T-helper 1 cell treated with Interleukin-12 subunit alpha and Interleukin-12 subunit beta and Interleukin-4 antibody, amounts not matched to agents 30 ng/mL and 1 ng/mL, for 36 hours (primary cell): ENCODE measurements at regions not wholly inside any gene's neighbourhood (a gene's known extent, or its start where the extent isn't known, plus 50 kb on each side); places are given as distances from the start of the nearest gene placed in this dataset.
"Not testable (repeated sequence)": the region's sequence is repeated elsewhere in the genome, so short reads cannot be mapped to it uniquely, and the experiment has no call there.

Experiments used
- intact Hi-C: fragments of 100-400 bp; cut with micrococcal nuclease; formaldehyde crosslinking; loops from one replicate; pipeline ENCODE4 v1.15.1; 2024

DNA sequence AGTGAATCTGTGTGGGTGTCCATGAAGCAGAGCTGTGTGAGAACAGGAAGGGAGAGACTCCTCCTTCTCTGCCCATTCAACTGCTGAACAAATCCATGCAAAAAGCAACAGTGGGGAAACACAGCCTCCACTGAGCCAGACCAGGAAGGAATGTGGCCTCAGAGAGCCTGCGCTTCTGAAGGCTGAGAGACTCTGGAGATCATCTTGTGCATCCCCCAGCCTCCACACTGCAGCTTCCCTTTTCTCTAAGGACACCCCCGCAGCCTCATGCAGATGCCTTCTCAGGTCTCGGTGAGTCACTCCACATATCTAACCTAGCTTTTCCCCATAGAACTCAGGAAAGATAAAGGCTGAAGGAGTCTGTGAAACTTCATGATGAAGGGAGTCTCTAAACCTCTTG is 402.9 kb downstream of the TNS1 start:
- intact Hi-C loops: no loop called here

DNA sequence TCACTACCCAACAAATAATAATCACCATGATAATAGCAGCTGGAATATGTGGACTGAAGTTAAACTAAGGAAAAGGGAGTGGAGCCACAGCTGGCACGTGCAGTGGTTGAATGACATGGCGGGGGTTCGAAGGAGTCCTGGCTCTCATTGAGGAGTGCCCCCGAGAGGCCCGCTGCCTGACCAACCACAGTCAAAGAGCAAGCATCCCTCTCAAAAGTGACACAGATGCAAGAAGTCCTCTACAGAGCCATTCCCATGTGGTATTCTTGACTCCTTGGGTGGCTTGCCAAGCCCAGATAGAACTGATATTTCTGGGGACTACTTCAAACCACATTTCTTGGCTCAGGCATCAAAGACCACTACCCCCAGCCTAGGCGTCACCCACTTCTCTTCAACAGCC is 405.1 kb downstream of the TNS1 start:
- intact Hi-C loops: no loop called here

DNA sequence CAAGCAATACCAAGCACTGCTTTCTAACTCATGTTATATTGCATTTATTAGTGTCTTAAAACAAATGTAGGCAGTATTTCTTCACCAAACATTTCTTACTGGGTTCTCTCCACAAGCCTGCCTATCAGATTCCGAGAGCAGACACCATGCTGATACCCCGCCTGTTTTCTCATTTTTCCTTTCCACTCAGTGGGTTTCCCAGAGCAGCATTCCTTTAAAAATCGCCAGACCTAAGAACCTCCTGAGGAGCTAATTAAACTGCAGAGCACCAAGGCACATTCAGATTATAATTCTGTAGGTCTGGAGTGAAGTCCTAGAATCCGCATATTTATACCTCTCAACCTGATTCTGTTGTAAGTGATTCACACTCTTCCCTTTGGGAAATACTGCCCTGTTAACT is 405.6 kb downstream of the TNS1 start:
- intact Hi-C loops: no loop called here

DNA sequence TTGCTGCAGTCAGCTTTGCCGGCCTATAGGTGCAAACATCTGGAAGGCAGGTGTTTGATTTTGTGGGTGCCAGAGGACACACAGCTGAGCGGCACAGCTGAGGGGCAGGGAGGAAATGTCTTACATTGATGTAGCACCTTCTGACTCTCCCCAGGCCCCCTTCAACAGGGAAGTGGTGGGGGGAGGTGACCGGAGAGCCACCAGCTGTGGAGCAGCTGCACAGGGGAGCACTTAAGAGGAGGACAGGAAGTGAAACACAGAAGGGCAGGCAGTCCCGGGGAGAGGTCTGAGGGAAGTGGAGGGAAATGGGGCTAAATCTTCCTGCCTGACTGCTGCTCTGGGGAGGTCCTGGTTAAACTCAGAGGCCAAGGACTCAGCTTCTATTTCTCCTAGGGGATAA is 409.1 kb downstream of the TNS1 start:
- intact Hi-C loops: no loop called here

DNA sequence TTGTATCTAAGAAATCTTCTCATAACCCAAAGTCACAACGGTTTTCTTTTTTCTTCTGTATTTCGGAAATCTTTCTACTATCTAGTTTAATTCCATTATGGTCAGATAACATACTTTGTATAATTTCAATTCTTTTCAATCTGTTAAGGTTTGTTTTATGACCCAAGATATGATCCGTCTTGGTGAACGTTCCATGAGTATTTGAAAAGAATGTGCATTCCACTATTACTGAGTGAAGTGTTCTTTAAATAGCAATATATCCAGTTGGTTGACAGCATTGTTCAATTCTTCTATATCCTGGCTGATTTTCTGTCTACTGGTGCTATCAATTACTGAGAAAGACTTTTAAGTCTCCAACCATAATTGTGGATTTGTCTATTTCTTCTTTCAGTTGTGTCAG is 414.5 kb downstream of the TNS1 start:
- intact Hi-C loops: no loop called here

DNA sequence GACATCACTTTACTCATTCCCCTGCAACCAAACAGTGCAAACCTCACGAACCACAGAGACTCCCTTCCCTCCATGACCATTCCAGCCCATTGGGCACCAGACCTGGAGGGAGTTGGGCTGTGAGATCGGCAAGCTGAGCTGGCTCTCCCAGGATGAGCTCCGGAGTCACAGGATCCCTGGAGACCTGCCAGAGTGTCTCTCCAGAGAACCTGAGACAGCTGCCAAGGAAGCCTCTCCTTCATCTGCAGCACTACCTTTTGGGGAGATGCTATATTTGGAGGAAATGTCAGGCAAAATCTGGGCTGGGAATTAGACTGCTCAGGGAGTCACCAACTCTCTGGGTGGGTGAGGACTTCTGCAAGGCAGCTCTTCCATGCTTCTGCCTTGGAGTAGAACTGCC is 417.4 kb downstream of the TNS1 start:
- intact Hi-C loops: no loop called here

DNA sequence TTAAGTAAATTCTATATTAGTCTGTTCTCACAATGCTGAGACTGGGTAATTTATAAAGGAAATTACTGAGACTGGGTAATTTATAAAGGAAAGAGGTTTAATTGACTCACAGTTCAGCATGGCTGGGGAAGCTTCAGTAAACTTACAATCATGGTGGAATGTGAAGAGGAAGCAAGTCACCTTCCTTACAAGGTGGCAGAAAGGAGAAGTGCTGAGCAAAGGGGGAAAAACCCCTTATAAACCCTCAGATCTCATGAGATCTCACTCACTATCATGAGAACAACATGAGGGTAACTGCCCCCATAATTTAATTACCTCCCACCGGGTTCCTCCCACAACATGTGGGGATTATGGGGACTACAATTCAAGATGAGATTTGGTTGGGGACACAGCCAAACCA is 422.4 kb downstream of the TNS1 start:
- intact Hi-C loops: not testable (repeated sequence)

DNA sequence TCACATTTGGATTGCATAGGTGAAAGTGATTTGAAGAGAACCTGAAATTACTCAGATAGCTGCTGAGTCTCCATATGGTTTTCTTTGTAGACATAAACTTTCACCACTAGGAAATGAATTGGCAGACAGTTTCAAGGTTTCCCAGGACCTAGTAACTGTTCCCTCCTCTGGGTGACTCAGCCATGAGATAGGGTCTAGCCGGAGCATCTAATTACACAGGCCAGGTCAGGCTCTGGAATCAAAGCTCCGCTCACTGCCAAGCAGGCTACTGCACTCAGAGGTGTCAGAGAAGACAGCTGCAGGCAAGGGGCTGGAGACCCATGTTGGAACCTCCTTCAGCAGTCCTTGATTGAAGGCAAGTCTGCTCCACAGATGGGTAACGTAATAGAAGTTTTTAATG is 429.2 kb downstream of the TNS1 start:
- intact Hi-C loops: no loop called here

DNA sequence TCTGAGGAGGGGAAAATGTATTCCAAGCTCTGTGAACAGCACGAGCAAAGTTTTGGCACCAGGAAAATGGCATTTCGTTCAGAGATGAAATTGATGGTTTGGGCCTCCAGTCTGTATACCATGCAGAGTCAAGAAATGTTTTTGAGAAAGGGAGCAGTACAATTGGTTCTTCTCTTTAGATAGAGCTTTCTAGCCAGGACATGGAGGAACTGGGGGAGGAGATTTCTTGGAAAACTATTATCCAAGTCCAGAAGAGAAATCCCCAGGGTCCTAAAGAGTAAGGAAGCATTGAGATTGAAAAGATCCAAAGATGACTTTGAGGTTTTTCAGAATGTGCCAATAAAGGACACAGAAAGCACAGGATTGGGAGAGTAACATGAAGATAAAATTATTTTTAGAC is 432.4 kb downstream of the TNS1 start:
- intact Hi-C loops: no loop called here

DNA sequence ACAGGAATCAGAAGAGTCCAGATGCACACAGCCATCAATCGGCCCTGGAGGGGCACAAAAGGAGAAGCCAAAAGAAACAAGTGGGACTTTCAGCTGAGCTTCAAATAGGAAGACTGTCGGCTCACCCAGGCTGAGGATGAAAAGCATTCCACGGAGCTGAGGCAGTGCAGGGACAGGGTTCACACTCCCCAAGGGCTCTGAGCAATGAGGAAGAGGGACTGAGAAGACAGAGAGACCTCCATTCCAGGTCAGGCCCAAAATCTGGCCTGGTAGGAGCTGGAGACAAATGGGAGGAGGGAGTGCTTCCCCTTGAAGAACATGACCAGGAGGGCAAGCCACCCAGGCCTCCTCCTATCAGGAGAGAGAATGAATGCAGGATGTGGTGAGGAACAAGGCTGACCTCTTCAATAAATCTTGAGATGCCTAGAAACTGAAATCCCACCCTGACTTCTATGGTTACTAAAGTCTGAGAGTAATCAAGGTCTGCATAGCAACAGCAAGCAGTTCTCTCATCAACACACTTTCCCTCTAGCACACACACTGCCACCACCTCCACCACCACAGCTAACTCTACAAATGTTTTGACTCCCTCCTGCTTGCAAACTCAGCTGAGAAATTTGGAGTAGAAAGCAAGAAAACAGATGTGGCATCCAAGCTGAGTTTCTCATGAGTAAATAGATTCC is 434.4 kb downstream of the TNS1 start:
- intact Hi-C loops: no loop called here

DNA sequence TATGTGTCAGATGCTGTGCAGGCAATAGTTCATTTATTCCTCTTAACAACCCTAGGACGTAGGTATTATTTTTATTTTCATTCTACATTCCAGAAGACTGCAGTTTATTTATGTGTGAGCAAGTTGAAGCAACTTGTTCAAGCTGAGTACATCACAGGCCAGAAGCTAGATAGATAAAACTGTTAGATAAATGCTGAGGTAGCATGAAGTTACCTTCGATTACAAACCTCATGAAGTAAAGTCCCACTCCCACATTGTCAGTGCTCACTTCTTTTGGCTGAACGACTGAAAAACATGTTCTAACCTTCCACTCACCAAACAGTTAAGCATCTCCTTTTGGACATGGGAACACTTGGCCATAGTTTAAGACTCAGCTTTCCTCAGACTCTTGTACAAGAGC is 439.2 kb downstream of the TNS1 start:
- intact Hi-C loops: no loop called here

DNA sequence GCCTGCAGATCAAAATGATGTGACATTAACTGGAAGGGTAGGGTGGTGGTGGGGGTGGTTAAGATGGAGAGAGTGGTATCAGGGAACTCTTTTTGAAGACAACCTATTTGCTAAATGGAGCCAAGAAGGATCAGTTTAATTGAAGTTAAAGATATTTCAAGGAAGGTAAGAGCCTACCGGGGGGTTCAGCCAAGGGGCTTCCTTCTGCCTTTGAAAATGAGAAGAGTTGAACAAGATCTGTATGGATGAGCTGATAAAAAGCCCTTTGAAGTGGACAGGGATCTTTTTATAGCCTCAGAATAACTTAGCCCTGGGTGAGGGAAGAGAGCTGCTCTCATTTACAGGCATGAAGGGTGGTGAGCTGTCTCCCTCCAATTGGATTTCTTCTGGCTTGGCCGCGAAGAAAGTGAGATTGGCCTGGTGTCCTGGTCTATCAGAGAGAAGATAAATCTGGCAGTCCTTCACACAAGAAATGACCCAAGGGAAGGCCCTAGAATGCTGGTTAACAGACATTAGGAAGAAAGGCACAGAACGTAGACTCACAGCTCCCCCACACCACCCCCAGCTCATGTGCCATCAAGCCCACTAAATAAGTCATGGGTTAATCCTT is 439.8 kb downstream of the TNS1 start:
- intact Hi-C loops: no loop called here

DNA sequence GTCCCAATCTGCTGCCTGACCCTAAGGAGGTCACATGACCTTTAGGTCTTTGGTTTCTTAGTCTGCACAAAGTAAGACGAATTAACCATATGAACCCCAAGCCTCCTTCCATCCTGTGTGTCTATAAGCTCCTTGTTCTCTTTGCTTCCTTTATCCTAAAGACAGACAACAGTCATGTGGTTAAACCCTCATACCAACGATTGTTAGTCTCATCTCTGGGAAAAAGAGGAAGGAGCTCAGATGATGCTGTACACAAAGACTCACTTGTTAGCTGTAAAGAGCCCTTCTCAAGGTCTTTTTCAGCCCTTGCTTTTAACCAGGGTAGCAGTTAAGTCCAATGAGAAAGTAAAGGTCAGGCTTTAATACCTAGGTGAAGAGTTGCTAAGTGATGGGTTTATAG is 443.7 kb downstream of the TNS1 start:
- intact Hi-C loops: no loop called here

DNA sequence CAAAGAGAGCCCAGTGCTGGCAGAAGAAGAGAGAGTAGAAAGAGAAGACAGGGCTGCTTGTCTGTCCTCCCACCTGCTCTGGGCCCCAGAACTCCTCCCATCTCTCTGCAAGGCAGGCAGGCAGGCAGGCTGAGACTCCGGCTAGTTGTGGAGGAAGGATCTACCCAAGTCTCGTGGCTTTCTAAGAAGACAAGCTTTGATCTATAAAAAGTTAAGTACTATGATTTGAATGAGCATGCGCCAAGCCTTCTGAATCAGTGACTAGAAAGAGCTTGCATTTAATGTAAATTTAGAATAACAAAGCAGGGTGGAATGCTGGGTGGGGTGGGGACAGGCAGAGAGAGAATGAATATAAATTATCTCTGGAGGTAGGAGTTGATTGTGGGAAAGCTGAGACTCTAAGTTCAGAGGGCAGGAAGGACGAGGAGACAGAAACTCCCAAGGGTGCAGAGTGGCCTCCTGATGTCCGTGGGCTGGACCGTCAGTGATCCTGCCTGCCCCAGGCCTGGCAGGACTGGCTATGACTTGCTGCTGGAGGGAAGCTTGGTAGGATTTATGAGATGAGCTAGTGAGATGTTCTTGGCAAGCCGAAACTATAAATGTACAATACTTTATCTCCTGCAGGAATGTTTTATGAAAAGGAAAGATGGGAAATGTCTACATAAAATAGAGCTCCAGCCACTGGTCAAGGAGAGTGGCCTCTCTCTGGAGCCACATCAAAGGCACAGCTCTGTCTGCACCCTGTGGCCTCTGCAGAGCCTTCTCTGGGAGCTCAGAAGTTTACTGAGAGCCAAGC is 447.5 kb downstream of the TNS1 start:
- intact Hi-C loops: no loop called here

DNA sequence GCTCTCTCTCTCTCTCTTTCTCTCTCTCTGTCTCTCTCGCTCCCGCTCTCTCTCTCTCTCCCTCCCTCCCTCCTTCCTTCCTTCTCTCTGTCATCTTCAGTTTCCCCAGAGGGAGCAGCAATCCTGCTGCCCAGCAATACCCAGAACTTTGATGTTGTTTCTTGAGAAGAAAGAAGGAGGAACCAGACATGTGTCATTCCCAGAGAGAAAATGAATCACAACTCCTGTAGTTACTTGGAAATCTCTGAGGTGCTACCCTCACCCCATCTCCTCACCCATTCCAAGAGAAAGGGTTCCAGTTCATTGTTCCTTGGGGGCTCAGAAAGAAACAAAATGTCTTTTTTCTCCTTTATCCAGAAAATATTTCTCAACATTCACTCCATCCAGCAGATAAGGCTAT is 449.1 kb downstream of the TNS1 start:
- intact Hi-C loops: no loop called here

DNA sequence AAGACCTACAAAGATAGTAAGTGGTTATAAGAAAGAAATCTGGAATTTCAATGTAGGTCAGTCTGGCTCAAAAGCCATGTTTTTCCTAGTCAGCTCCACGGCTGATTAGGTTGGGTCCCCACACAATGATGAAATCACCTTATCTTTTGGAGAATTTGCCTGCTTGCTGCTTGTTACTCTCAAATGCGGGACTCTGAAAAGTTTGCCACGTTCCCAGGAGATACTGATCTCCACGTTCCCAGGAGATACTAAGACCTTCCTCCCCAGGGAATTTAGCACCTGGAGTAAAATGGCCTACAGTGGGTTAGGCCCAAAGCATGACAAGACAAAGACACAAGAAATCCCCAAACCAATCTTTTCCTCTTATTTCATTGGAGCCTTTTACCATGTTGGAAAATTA is 449.6 kb downstream of the TNS1 start:
- intact Hi-C loops: no loop called here

DNA sequence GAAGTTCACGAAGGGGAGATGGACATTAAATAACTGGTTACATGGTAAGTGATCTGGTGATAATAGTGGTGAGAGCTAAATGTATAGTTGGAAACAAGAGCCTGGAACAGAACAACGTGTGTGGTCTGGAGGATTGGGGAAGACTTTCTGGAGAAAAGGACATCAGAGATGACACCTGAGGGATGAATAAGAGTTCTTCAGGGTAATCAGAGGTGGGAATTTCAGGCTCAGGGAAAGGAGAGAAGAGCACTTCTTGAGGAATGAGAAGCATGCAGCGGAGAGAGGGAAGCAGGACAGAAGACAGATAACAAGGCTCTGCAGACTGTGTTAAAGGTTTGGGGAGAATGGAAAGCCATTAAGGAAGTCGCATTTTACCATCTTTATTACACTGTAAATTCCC is 450.7 kb downstream of the TNS1 start:
- intact Hi-C loops: no loop called here

DNA sequence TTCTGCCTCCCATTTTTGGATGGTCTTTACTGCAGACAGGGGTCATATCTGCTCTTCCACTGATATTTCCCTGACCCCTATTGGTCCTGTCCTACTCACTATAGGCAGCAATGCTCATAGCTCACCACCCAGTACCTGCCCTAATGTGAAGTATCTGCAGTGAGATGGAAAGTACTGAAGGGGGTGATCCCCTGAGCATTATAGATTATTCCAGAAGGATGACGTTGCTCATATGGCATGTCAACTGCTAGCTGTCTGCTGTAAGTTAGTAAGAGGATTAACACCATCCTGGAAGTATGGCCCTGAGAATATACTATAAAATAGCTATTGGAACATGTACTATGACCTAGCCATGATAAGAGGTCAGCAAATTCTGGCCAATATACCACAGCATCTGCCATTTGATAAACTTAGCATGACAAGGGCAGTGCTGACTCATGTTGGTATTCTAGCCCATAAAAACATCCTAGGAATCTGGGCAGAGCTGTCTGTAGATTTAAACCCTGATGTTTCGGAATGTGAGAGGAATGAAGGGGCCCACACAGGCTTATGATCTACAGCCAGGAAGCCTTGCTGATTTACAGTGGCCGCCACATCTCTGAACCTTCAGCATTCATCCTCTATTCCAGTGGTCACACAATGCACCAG is 451.4 kb downstream of the TNS1 start:
- intact Hi-C loops: no loop called here

DNA sequence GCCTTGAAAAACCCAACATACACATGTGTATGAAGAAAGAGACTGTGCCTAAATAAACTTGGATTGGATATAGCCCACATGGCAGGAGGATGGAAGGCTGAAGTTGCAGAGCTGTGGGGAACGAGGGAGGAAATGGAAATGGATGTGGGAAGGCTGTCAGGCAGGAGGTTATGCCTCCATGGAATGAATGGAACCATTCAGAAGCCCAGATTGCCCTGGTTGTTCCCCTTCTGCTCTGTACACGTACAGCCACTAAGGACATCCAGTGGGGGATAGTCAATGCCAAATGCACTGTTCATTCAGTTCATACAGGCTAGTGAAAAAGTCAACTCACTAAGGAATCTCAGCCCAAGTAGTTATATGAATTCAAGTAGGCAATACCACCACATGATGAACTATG is 463.7 kb downstream of the TNS1 start:
- intact Hi-C loops: no loop called here

DNA sequence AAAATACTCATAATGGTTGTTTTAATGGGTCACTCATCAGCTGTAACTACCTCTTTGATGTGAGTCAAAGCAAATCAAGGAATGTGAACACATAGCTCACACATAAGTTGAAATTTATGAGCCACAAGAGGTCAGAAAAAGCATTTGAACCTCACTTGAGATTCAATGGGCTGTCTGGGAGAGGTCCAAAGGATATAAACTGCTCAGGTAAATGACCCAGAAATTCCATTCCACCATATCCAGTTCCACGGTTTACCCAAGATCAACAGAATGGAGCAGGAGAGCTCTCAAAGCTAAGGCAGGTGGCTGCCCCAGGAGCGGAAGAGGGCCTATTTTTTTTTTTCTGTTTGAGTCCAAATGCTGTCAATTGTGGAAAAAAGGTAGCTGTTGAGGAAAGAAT is 464.1 kb downstream of the TNS1 start:
- intact Hi-C loops: no loop called here

DNA sequence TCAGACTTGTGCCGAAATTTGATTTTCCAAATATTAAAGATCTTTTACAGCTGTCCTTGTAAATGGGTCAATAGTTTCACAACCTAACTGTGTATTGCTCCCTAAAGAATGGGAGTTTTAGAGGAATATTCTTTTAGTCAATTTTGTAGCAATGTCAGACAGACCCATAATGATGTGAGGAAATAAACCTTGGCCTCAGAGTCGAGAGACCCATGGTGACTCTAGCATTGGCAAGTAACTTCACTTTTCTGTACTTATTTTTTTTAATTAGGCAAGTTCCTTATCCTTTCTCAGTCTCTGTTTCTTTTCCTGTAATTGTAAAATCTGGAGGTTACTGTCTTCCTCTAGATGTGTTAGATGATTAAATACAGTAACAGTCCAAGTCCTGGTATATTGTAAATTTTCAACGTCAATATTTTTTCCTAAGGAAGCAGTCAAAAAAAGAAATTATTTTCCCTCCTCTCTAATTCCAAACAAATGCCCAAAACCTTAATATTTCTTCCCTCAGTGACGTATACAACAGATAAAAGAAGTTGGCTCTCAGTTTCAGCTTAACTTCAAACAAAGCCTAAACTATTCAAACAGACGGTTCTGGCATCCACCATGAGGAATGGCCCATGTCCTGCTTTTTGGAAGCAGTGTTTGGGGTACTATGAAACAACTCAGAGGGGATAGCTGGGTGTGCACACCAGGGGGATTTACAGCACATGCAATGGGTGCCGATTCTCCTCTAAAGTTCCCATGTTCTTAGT is 466.7 kb downstream of the TNS1 start:
- intact Hi-C loops: no loop called here
